GM19324 (cell line): ENCODE measurements at regions not wholly inside any gene's neighbourhood (a gene's known extent, or its start where the extent isn't known, plus 50 kb on each side); places are given as distances from the start of the nearest gene placed in this dataset.
"Not testable (repeated sequence)": the region's sequence is repeated elsewhere in the genome, so short reads cannot be mapped to it uniquely, and the experiment has no call there.

ENCODE experiments used
- ATAC-seq: cut with Tn5 transposase; IDR thresholded peaks from one replicate; pipeline ENCODE4 v1.9.1; 2021; ENCODE audit warnings: mild to moderate bottlenecking, moderate library complexity; ENCODE audit not compliant: unreplicated experiment, low FRiP score

GRCh38 chr7:69199041-69199440, 399.2 kb upstream of the AUTS2 start:
- ATAC-seq: no peak

- ATAC-seq: no peak
Measured at GRCh38 chr7:69199661-69200060, 398.6 kb upstream of the AUTS2 start.

GRCh38 chr7:69203871-69204270, 394.4 kb upstream of the AUTS2 start:
- ATAC-seq: no peak

GRCh38 chr7:69204943-69205342, 393.3 kb upstream of the AUTS2 start:
- no peak for ATAC-seq

GRCh38 chr7:69205581-69205980, 392.7 kb upstream of the AUTS2 start:
- ATAC-seq: no peak

- no peak for ATAC-seq
Measured at GRCh38 chr7:69208276-69208675, 390.0 kb upstream of the AUTS2 start.

- no peak for ATAC-seq
Measured at GRCh38 chr7:69208848-69209247, 389.4 kb upstream of the AUTS2 start.

- no peak for ATAC-seq
Measured at GRCh38 chr7:69211336-69211735, 386.9 kb upstream of the AUTS2 start.

- no peak for ATAC-seq
Measured at GRCh38 chr7:69211739-69212138, 386.5 kb upstream of the AUTS2 start.

GRCh38 chr7:69213878-69214277, 384.4 kb upstream of the AUTS2 start:
- ATAC-seq: no peak

- not testable (repeated sequence) for ATAC-seq
Measured at GRCh38 chr7:69215516-69215915, 382.8 kb upstream of the AUTS2 start.

- no peak for ATAC-seq
Measured at GRCh38 chr7:69217516-69218350, 380.5 kb upstream of the AUTS2 start.

- ATAC-seq: no peak
Measured at GRCh38 chr7:69218576-69218975, 379.7 kb upstream of the AUTS2 start.

GRCh38 chr7:69219381-69219780, 378.9 kb upstream of the AUTS2 start:
- ATAC-seq: no peak

- no peak for ATAC-seq
Measured at GRCh38 chr7:69225259-69225943, 372.9 kb upstream of the AUTS2 start.

- ATAC-seq: no peak
Measured at GRCh38 chr7:69228212-69228811, 370.0 kb upstream of the AUTS2 start.

- no peak for ATAC-seq
Measured at GRCh38 chr7:69232445-69233376, 365.6 kb upstream of the AUTS2 start.

- no peak for ATAC-seq
Measured at GRCh38 chr7:69237541-69237940, 360.7 kb upstream of the AUTS2 start.

- ATAC-seq: no peak
Measured at GRCh38 chr7:69243016-69243415, 355.3 kb upstream of the AUTS2 start.

GRCh38 chr7:69244701-69245100, 353.6 kb upstream of the AUTS2 start:
- ATAC-seq: no peak
